Liver (tissue), 8 donors: ENCODE measurements at regions not wholly inside any gene's neighbourhood (a gene's known extent, or its start where the extent isn't known, plus 50 kb on each side); places are given as distances from the start of the nearest gene placed in this dataset.

Experiments used
- DNase-seq: peaks from one replicate; pipeline ENCODE4 v3.0.0-alpha.2; 2017; ENCODE audit warnings: low spot score
- H3K27ac ChIP-seq, 2 donors: one replicate each; pipeline ENCODE4 v1.7.0; 2013; ENCODE audit warnings: inconsistent platforms in 2 of 2, low read length in 2 of 2, control low read depth in 1 of 2, low read depth in 1 of 2, mild to moderate bottlenecking in 1 of 2
- H3K27me3 ChIP-seq, 4 donors: one replicate each; pipeline versions ENCODE4 v1.6.1 to v1.7.0; 2013; ENCODE audit warnings: low read length in 3 of 4, inconsistent platforms in 1 of 4, mild to moderate bottlenecking in 1 of 4, moderate library complexity in 1 of 4; ENCODE audit not compliant: control insufficient read depth in 4 of 4, insufficient read depth in 4 of 4
- H3K36me3 ChIP-seq, 4 donors: one replicate each; pipeline versions ENCODE4 v1.6.1 to v1.7.0; 2013; ENCODE audit warnings: low read length in 3 of 4, mild to moderate bottlenecking in 3 of 4, low read depth in 1 of 4, moderate library complexity in 1 of 4; ENCODE audit not compliant: control insufficient read depth in 4 of 4, insufficient read depth in 3 of 4
- H3K4me1 ChIP-seq, 4 donors: one replicate each; pipeline versions ENCODE4 v1.6.1 to v1.7.0; 2013; ENCODE audit warnings: low read length in 3 of 4, mild to moderate bottlenecking in 3 of 4, moderate library complexity in 1 of 4; ENCODE audit not compliant: control insufficient read depth in 4 of 4, insufficient read depth in 4 of 4
- H3K4me3 ChIP-seq, 3 donors: one replicate each; pipeline versions ENCODE4 v1.6.1 to v1.7.0; 2013; ENCODE audit warnings: low read length in 3 of 3, control low read depth in 1 of 3, low read depth in 1 of 3, mild to moderate bottlenecking in 1 of 3
- H3K9ac ChIP-seq, 2 donors: one replicate each; pipeline ENCODE4 v1.7.0; 2013; ENCODE audit warnings: low read length in 2 of 2, mild to moderate bottlenecking in 2 of 2, moderate library complexity in 2 of 2, control low read depth in 1 of 2, low read depth in 1 of 2
- H3K9me3 ChIP-seq, 4 donors: one replicate each; pipeline versions ENCODE4 v1.6.1 to v1.7.0; 2013; ENCODE audit warnings: low read length in 3 of 4; ENCODE audit not compliant: control insufficient read depth in 4 of 4
- EGR1 ChIP-seq, 2 donors: IDR thresholded peaks; 2 replicates each; pipeline ENCODE4 v1.6.1; 2016 to 2018; ENCODE audit warnings: antibody characterized with exemption in 2 of 2, low read depth in 2 of 2
- FOXA1 ChIP-seq: IDR thresholded peaks from 2 replicates; pipeline ENCODE4 v1.6.1; 2016; ENCODE audit warnings: antibody characterized with exemption
- FOXA2 ChIP-seq: IDR thresholded peaks from 2 replicates; pipeline ENCODE4 v1.6.1; 2016; ENCODE audit warnings: antibody characterized with exemption
- GABPA ChIP-seq, 2 donors: IDR thresholded peaks in 1 of 2; conservative IDR thresholded peaks in 1 of 2; 2 replicates each; pipeline ENCODE4 v1.6.1; 2016; ENCODE audit warnings: antibody characterized with exemption in 2 of 2, mild to moderate bottlenecking in 1 of 2, moderate library complexity in 1 of 2
- HNF4A ChIP-seq, 2 donors: conservative IDR thresholded peaks; 2 replicates each; pipeline ENCODE4 v1.6.1; 2016; ENCODE audit warnings: antibody characterized with exemption in 2 of 2, mild to moderate bottlenecking in 2 of 2
- HNF4G ChIP-seq: IDR thresholded peaks from 2 replicates; pipeline ENCODE4 v1.6.1; 2016; ENCODE audit warnings: antibody characterized with exemption
- JUND ChIP-seq, 2 donors: IDR thresholded peaks; 2 replicates each; pipeline ENCODE4 v1.6.1; 2016; ENCODE audit warnings: antibody characterized with exemption in 2 of 2
- NR2F2 ChIP-seq: IDR thresholded peaks from 2 replicates; pipeline ENCODE4 v1.6.1; 2016; ENCODE audit warnings: antibody characterized with exemption
- RAD21 ChIP-seq, 2 donors: IDR thresholded peaks; 2 replicates each; pipeline ENCODE4 v1.6.1; 2016; ENCODE audit warnings: antibody characterized with exemption in 2 of 2, mild to moderate bottlenecking in 2 of 2
- RXRA ChIP-seq, 2 donors: IDR thresholded peaks; 2 replicates each; pipeline ENCODE4 v1.6.1; 2017 to 2018; ENCODE audit warnings: antibody characterized with exemption in 2 of 2, mild to moderate bottlenecking in 1 of 2
- SP1 ChIP-seq: IDR thresholded peaks from 2 replicates; pipeline ENCODE4 v1.6.1; 2018; ENCODE audit warnings: antibody characterized with exemption, mild to moderate bottlenecking
- TAF1 ChIP-seq: conservative IDR thresholded peaks from 2 replicates; pipeline ENCODE4 v1.6.1; 2016; ENCODE audit warnings: antibody characterized with exemption, mild to moderate bottlenecking
- YY1 ChIP-seq: IDR thresholded peaks from 2 replicates; pipeline ENCODE4 v1.6.1; 2016; ENCODE audit warnings: antibody characterized with exemption, mild to moderate bottlenecking
- ZBTB33 ChIP-seq: IDR thresholded peaks from 2 replicates; pipeline ENCODE4 v1.6.1; 2016; ENCODE audit warnings: antibody characterized with exemption
- WGBS: extraction: QIAGEN DNeasy Blood & Tissue Kit; methylation state at CpG from one replicate; pipeline ENCODE4 v1.1.7; 2013; 5-methylcytosine and 5-hydroxymethylcytosine counted together
- TF ChIP-seq, protein P1 (sequence below): IDR thresholded peaks from 2 replicates; pipeline ENCODE4 v1.6.1; 2016; ENCODE audit warnings: antibody characterized with exemption
- TF ChIP-seq, protein P2 (sequence below): fragments of 150-350 bp; IDR thresholded peaks from 2 replicates; pipeline ENCODE4 v1.5.1; 2017; ENCODE audit warnings: improper control_type of control experiment, low read depth, low read length; ENCODE audit not compliant: missing input control
- TF ChIP-seq, protein P3 (sequence below): IDR thresholded peaks from 2 replicates; pipeline ENCODE4 v1.6.1; 2016; ENCODE audit warnings: antibody characterized with exemption
- TF ChIP-seq, protein P4 (sequence below): IDR thresholded peaks from 2 replicates; pipeline ENCODE4 v1.6.1; 2016; ENCODE audit warnings: antibody characterized with exemption, mild to moderate bottlenecking
- donor health status: healthy.
- donor health status: healthy.
- donor health status: healthy.
- donor health status: healthy.
- donor health status: healthy.

- WGBS, result 37% methylated on average over 2 of the region's 2 CpGs
- Histone ChIP-seq H3K9me3 (no peaks in the 10 kb centered on the region), H3K4me3 (no peak overlapping the region), H3K27me3 (no peaks in the 10 kb centered on the region), H3K36me3 (no peaks in the 10 kb centered on the region), H3K4me1 (peaks cover 7 to 17% (median 12%) of the 10 kb centered on the region in 4 donors), H3K27ac (no peak overlapping the region), H3K9ac (no peak overlapping the region)
- no peak for DNase-seq
- TF ChIP-seq GABPA (IDR thresholded peaks at IDR 0.05 in 1 of 2, conservative IDR thresholded peaks at IDR 0.05 in 1 of 2) (no peak), FOXA2 (no peak), HNF4A (conservative IDR thresholded peaks at IDR 0.05) (no peak), NR2F2 (no peak), ZBTB33 (no peak), RAD21 (IDR thresholded peaks at IDR 0.05) (no peak), YY1 (no peak), FOXA1 (no peak), RXRA (IDR thresholded peaks at IDR 0.05) (no peak), TAF1 (no peak), JUND (IDR thresholded peaks at IDR 0.05) (no peak), EGR1 (IDR thresholded peaks at IDR 0.05; ENCODE audit: low read depth in 2 of 2) (no peak), HNF4G (no peak), SP1 (no peak)
- TF ChIP-seq, protein P1, sequence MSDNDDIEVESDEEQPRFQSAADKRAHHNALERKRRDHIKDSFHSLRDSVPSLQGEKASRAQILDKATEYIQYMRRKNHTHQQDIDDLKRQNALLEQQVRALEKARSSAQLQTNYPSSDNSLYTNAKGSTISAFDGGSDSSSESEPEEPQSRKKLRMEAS, result no peak
- TF ChIP-seq, protein P2, sequence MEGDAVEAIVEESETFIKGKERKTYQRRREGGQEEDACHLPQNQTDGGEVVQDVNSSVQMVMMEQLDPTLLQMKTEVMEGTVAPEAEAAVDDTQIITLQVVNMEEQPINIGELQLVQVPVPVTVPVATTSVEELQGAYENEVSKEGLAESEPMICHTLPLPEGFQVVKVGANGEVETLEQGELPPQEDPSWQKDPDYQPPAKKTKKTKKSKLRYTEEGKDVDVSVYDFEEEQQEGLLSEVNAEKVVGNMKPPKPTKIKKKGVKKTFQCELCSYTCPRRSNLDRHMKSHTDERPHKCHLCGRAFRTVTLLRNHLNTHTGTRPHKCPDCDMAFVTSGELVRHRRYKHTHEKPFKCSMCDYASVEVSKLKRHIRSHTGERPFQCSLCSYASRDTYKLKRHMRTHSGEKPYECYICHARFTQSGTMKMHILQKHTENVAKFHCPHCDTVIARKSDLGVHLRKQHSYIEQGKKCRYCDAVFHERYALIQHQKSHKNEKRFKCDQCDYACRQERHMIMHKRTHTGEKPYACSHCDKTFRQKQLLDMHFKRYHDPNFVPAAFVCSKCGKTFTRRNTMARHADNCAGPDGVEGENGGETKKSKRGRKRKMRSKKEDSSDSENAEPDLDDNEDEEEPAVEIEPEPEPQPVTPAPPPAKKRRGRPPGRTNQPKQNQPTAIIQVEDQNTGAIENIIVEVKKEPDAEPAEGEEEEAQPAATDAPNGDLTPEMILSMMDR, result no peak
- TF ChIP-seq, protein P3, sequence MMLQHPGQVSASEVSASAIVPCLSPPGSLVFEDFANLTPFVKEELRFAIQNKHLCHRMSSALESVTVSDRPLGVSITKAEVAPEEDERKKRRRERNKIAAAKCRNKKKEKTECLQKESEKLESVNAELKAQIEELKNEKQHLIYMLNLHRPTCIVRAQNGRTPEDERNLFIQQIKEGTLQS, result no peak
- TF ChIP-seq, protein P4, sequence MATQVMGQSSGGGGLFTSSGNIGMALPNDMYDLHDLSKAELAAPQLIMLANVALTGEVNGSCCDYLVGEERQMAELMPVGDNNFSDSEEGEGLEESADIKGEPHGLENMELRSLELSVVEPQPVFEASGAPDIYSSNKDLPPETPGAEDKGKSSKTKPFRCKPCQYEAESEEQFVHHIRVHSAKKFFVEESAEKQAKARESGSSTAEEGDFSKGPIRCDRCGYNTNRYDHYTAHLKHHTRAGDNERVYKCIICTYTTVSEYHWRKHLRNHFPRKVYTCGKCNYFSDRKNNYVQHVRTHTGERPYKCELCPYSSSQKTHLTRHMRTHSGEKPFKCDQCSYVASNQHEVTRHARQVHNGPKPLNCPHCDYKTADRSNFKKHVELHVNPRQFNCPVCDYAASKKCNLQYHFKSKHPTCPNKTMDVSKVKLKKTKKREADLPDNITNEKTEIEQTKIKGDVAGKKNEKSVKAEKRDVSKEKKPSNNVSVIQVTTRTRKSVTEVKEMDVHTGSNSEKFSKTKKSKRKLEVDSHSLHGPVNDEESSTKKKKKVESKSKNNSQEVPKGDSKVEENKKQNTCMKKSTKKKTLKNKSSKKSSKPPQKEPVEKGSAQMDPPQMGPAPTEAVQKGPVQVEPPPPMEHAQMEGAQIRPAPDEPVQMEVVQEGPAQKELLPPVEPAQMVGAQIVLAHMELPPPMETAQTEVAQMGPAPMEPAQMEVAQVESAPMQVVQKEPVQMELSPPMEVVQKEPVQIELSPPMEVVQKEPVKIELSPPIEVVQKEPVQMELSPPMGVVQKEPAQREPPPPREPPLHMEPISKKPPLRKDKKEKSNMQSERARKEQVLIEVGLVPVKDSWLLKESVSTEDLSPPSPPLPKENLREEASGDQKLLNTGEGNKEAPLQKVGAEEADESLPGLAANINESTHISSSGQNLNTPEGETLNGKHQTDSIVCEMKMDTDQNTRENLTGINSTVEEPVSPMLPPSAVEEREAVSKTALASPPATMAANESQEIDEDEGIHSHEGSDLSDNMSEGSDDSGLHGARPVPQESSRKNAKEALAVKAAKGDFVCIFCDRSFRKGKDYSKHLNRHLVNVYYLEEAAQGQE, result no peak
Measured at GRCh38 chr10:64574371-64574770, 1053.2 kb downstream of the REEP3 start.
